ENCODE measurements at regions not wholly inside any gene's neighbourhood (a gene's known extent, or its start where the extent isn't known, plus 50 kb on each side); places are given as distances from the start of the nearest gene placed in this dataset.

- Histone ChIP-seq H3K27me3 (ENCODE audit: insufficient read depth, low read length) (no peaks in the 10 kb centered on the region), H3K9me3 (ENCODE audit: insufficient read depth, low read depth, low read length) (peaks cover 8% of the 10 kb centered on the region), H3K27ac (ENCODE audit: low read depth, low read length) (no peak overlapping the region), H4K20me1 (ENCODE audit: insufficient read depth, low read length) (no peaks in the 10 kb centered on the region), H3K9ac (ENCODE audit: low read length) (no peak overlapping the region), H3K4me1 (ENCODE audit: insufficient read depth, low read length) (no peaks in the 10 kb centered on the region), H2AFZ (ENCODE audit: low read depth, low read length) (no peak overlapping the region), H3K36me3 (ENCODE audit: insufficient read depth, low read length) (no peaks in the 10 kb centered on the region), H3K4me2 (ENCODE audit: low read length) (no peak overlapping the region), H3K79me2 (ENCODE audit: insufficient read depth, low read length) (no peaks in the 10 kb centered on the region), H3K4me3 (ENCODE audit: insufficient read depth, low read depth, low read length) (no peak overlapping the region)
- FAIRE-seq (no peak), DNase-seq (ENCODE audit: low read depth) (no peak)
- Mint-ChIP-seq H3K36me3 (ENCODE audit: low read depth, unreplicated experiment) (no peaks in the 10 kb centered on the region), H3K4me3 (ENCODE audit: unreplicated experiment) (no peak overlapping the region), H3K27ac (ENCODE audit: unreplicated experiment) (no peak overlapping the region), H3K4me1 (ENCODE audit: low read depth, unreplicated experiment) (peaks cover 11% of the 10 kb centered on the region), H3K9me3 (ENCODE audit: unreplicated experiment) (peaks cover 3% of the 10 kb centered on the region), H3K27me3 (ENCODE audit: low read depth, unreplicated experiment) (no peaks in the 10 kb centered on the region)
- TF ChIP-seq CTCF (IDR thresholded peaks at IDR 0.05; ENCODE audit: insufficient read depth, low read depth, low read length) (no peak), EZH2 (IDR thresholded peaks at IDR 0.05; ENCODE audit: insufficient read depth, low read length) (no peak)
Observed at GRCh38 chr4:15167743-15168142, 165.5 kb downstream of the CPEB2 start.

- DNase-seq (ENCODE audit: low read depth) (no peak), FAIRE-seq (no peak)
- Mint-ChIP-seq H3K27me3 (ENCODE audit: low read depth, unreplicated experiment) (no peaks in the 10 kb centered on the region), H3K27ac (ENCODE audit: unreplicated experiment) (no peak overlapping the region), H3K36me3 (ENCODE audit: low read depth, unreplicated experiment) (no peaks in the 10 kb centered on the region), H3K4me1 (ENCODE audit: low read depth, unreplicated experiment) (peaks cover 6% of the 10 kb centered on the region), H3K4me3 (ENCODE audit: unreplicated experiment) (no peak overlapping the region), H3K9me3 (ENCODE audit: unreplicated experiment) (peaks cover 3% of the 10 kb centered on the region)
- no peak overlapping the region for H3K27ac ChIP-seq (ENCODE audit: low read depth, low read length)
- no peak overlapping the region for H3K4me2 ChIP-seq (ENCODE audit: low read length)
- no peaks in the 10 kb centered on the region for H3K27me3 ChIP-seq (ENCODE audit: insufficient read depth, low read length)
- no peaks in the 10 kb centered on the region for H3K4me1 ChIP-seq (ENCODE audit: insufficient read depth, low read length)
- H3K36me3 ChIP-seq (ENCODE audit: insufficient read depth, low read length): no peaks in the 10 kb centered on the region
- TF ChIP-seq EZH2 (IDR thresholded peaks at IDR 0.05; ENCODE audit: insufficient read depth, low read length): no peak
- TF ChIP-seq CTCF (IDR thresholded peaks at IDR 0.05; ENCODE audit: insufficient read depth, low read depth, low read length): no peak
- H2AFZ ChIP-seq (ENCODE audit: low read depth, low read length): no peak overlapping the region
- no peaks in the 10 kb centered on the region for H3K79me2 ChIP-seq (ENCODE audit: insufficient read depth, low read length)
- H3K9me3 ChIP-seq (ENCODE audit: insufficient read depth, low read depth, low read length): peaks cover 8% of the 10 kb centered on the region
- no peak overlapping the region for H3K4me3 ChIP-seq (ENCODE audit: insufficient read depth, low read depth, low read length)
- H4K20me1 ChIP-seq (ENCODE audit: insufficient read depth, low read length): no peaks in the 10 kb centered on the region
- H3K9ac ChIP-seq (ENCODE audit: low read length): no peak overlapping the region
Observed at GRCh38 chr4:15168759-15169158, 166.5 kb downstream of the CPEB2 start.

GRCh38 chr4:15171725-15172124 is 169.4 kb downstream of the CPEB2 start:
- DNase-seq (ENCODE audit: low read depth) (no peak), FAIRE-seq (no peak)
- Histone ChIP-seq H4K20me1 (ENCODE audit: insufficient read depth, low read length) (no peaks in the 10 kb centered on the region), H3K36me3 (ENCODE audit: insufficient read depth, low read length) (no peaks in the 10 kb centered on the region), H3K9ac (ENCODE audit: low read length) (no peak overlapping the region), H3K9me3 (ENCODE audit: insufficient read depth, low read depth, low read length) (peaks cover 8% of the 10 kb centered on the region), H3K79me2 (ENCODE audit: insufficient read depth, low read length) (no peaks in the 10 kb centered on the region), H3K4me3 (ENCODE audit: insufficient read depth, low read depth, low read length) (no peak overlapping the region), H2AFZ (ENCODE audit: low read depth, low read length) (no peak overlapping the region), H3K27ac (ENCODE audit: low read depth, low read length) (no peak overlapping the region), H3K27me3 (ENCODE audit: insufficient read depth, low read length) (no peaks in the 10 kb centered on the region), H3K4me2 (ENCODE audit: low read length) (no peak overlapping the region), H3K4me1 (ENCODE audit: insufficient read depth, low read length) (no peaks in the 10 kb centered on the region)
- H3K27ac Mint-ChIP-seq (ENCODE audit: unreplicated experiment): no peak overlapping the region
- no peaks in the 10 kb centered on the region for H3K36me3 Mint-ChIP-seq (ENCODE audit: low read depth, unreplicated experiment)
- no peak for TF ChIP-seq CTCF (IDR thresholded peaks at IDR 0.05; ENCODE audit: insufficient read depth, low read depth, low read length)
- TF ChIP-seq EZH2 (IDR thresholded peaks at IDR 0.05; ENCODE audit: insufficient read depth, low read length): no peak
- H3K27me3 Mint-ChIP-seq (ENCODE audit: low read depth, unreplicated experiment): no peaks in the 10 kb centered on the region
- peaks cover 9% of the 10 kb centered on the region for H3K9me3 Mint-ChIP-seq (ENCODE audit: unreplicated experiment)
- H3K4me1 Mint-ChIP-seq (ENCODE audit: low read depth, unreplicated experiment): no peaks in the 10 kb centered on the region
- no peak overlapping the region for H3K4me3 Mint-ChIP-seq (ENCODE audit: unreplicated experiment)

Measured in astrocyte (in vitro differentiated cells and primary cell).